KOPT-K1 (cell line): ENCODE measurements at regions not wholly inside any gene's neighbourhood (a gene's known extent, or its start where the extent isn't known, plus 50 kb on each side); places are given as distances from the start of the nearest gene placed in this dataset.

Experiments
- H3K27ac ChIP-seq: fragments of 200-600 bp; sonication (generic); 2 replicates; pipeline ENCODE4 v1.5.1; 2016; ENCODE audit warnings: antibody characterized with exemption, mild to moderate bottlenecking, low read depth, low read length; ENCODE audit not compliant: poor library complexity, severe bottlenecking
- H3K36me3 ChIP-seq: fragments of 200-600 bp; sonication (generic); 2 replicates; pipeline ENCODE4 v1.5.1; 2017; ENCODE audit warnings: antibody characterized with exemption, mild to moderate bottlenecking, low read length, moderate library complexity; ENCODE audit not compliant: insufficient read depth
- H3K9me3 ChIP-seq: fragments of 200-600 bp; sonication (generic); 2 replicates; pipeline ENCODE4 v1.5.1; 2017; ENCODE audit warnings: antibody characterized with exemption, low read length, mild to moderate bottlenecking; ENCODE audit not compliant: insufficient read depth, poor library complexity, severe bottlenecking

- Histone ChIP-seq H3K27ac (no peak overlapping the region), H3K9me3 (peaks cover 12% of the 10 kb centered on the region), H3K36me3 (no peaks in the 10 kb centered on the region)
Observed at GRCh38 chr18:70981400-70982140, 692.7 kb downstream of the SOCS6 start.

GRCh38 chr18:70973626-70974025 lies 684.8 kb downstream of the SOCS6 start:
- Histone ChIP-seq H3K36me3 (no peaks in the 10 kb centered on the region), H3K9me3 (no peaks in the 10 kb centered on the region), H3K27ac (no peak overlapping the region)

GRCh38 chr18:70966419-70966818 lies 677.6 kb downstream of the SOCS6 start:
- no peak overlapping the region for H3K27ac ChIP-seq

GRCh38 chr18:70961939-70962338 lies 673.1 kb downstream of the SOCS6 start:
- H3K27ac ChIP-seq, result no peak overlapping the region
- no peaks in the 10 kb centered on the region for H3K9me3 ChIP-seq
- no peaks in the 10 kb centered on the region for H3K36me3 ChIP-seq

More at GRCh38 chr18:70966419-70966818, 677.6 kb downstream of the SOCS6 start:
- Histone ChIP-seq H3K36me3 (no peaks in the 10 kb centered on the region), H3K9me3 (no peaks in the 10 kb centered on the region)

GRCh38 chr18:70956554-70956953 lies 667.7 kb downstream of the SOCS6 start:
- Histone ChIP-seq H3K27ac (no peak overlapping the region), H3K36me3 (no peaks in the 10 kb centered on the region), H3K9me3 (no peaks in the 10 kb centered on the region)

GRCh38 chr18:70936160-70936559 lies 647.3 kb downstream of the SOCS6 start:
- no peak overlapping the region for H3K27ac ChIP-seq
- no peaks in the 10 kb centered on the region for H3K9me3 ChIP-seq
- H3K36me3 ChIP-seq, result no peaks in the 10 kb centered on the region

- no peaks in the 10 kb centered on the region for H3K9me3 ChIP-seq
- no peaks in the 10 kb centered on the region for H3K36me3 ChIP-seq
- H3K27ac ChIP-seq, result no peak overlapping the region
Observed at GRCh38 chr18:70931942-70932814, 643.3 kb downstream of the SOCS6 start.

GRCh38 chr18:70920840-70921374 lies 632.1 kb downstream of the SOCS6 start:
- H3K27ac ChIP-seq, result no peak overlapping the region
- no peaks in the 10 kb centered on the region for H3K36me3 ChIP-seq
- no peaks in the 10 kb centered on the region for H3K9me3 ChIP-seq

- Histone ChIP-seq H3K27ac (no peak overlapping the region), H3K9me3 (no peaks in the 10 kb centered on the region), H3K36me3 (no peaks in the 10 kb centered on the region)
Observed at GRCh38 chr18:70907673-70908072, 618.8 kb downstream of the SOCS6 start.

GRCh38 chr18:70892381-70892780 lies 603.5 kb downstream of the SOCS6 start:
- Histone ChIP-seq H3K9me3 (no peaks in the 10 kb centered on the region), H3K27ac (no peak overlapping the region), H3K36me3 (no peaks in the 10 kb centered on the region)

GRCh38 chr18:70870292-70870691 lies 581.4 kb downstream of the SOCS6 start:
- no peaks in the 10 kb centered on the region for H3K36me3 ChIP-seq
- no peak overlapping the region for H3K27ac ChIP-seq
- no peaks in the 10 kb centered on the region for H3K9me3 ChIP-seq

- H3K36me3 ChIP-seq, result no peaks in the 10 kb centered on the region
- no peaks in the 10 kb centered on the region for H3K9me3 ChIP-seq
- H3K27ac ChIP-seq, result no peak overlapping the region
Observed at GRCh38 chr18:70848329-70848728, 559.5 kb downstream of the SOCS6 start.

GRCh38 chr18:70840649-70841048 lies 551.8 kb downstream of the SOCS6 start:
- no peak overlapping the region for H3K27ac ChIP-seq

GRCh38 chr18:70827632-70828031 lies 538.8 kb downstream of the SOCS6 start:
- Histone ChIP-seq H3K9me3 (no peaks in the 10 kb centered on the region), H3K27ac (no peak overlapping the region), H3K36me3 (no peaks in the 10 kb centered on the region)

More at GRCh38 chr18:70840649-70841048, 551.8 kb downstream of the SOCS6 start:
- H3K36me3 ChIP-seq, result no peaks in the 10 kb centered on the region
- H3K9me3 ChIP-seq, result no peaks in the 10 kb centered on the region

GRCh38 chr18:70826571-70826970 lies 537.7 kb downstream of the SOCS6 start:
- Histone ChIP-seq H3K27ac (no peak overlapping the region), H3K9me3 (no peaks in the 10 kb centered on the region), H3K36me3 (no peaks in the 10 kb centered on the region)
